NCI-H2196 treated with DMSO at 0.1 percent for 48 hours (cell line): ENCODE measurements at regions not wholly inside any gene's neighbourhood (a gene's known extent, or its start where the extent isn't known, plus 50 kb on each side); places are given as distances from the start of the nearest gene placed in this dataset.
"Not testable (repeated sequence)": the region's sequence is repeated elsewhere in the genome, so short reads cannot be mapped to it uniquely, and the experiment has no call there.

Source experiments
- DNase-seq: peaks from one replicate; lab custom pipeline; 2025; ENCODE audit not compliant: unreplicated experiment; lab: John Stamatoyannopoulos, UW

DNA sequence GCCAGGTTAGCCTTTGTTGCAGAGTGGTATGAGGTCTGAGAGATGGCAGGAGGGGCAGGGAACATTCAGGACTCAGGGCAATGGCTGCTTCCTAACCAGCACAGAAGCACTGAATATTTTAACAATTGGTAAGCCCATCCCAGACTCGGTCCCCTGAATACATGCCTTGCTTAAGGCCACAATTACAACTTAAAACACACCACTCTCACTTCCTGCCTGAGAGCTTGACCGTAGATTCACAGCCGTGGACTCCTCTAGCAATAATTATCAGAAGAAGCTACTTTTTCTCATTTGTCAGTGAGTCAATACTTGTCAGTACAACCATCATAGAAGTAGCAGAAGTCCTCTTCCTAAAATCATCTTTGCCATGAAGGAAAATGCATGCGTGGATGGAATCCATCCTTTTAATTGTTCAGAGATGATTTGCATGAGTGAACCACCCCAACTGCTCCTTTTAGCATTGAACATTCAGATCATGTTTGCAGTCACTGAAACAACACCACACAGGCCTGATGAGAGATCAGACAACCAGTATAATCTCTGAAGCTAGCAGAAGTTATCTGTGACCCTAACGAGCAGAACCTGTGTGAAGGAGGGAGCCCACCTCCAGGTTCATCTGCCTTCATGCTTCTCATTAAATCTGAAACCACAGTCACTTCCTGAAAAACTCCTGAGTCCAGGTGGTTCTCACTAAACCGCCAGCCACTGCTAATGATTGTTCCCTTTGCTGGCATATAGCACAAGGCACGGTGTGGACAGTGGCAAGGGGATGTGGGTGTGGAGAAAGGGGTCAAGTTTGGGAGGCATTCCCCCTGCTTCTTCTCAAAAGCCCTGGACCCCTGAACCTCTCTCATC, 333.9 kb upstream of the CNR1 start:
- no peak for DNase-seq

DNA sequence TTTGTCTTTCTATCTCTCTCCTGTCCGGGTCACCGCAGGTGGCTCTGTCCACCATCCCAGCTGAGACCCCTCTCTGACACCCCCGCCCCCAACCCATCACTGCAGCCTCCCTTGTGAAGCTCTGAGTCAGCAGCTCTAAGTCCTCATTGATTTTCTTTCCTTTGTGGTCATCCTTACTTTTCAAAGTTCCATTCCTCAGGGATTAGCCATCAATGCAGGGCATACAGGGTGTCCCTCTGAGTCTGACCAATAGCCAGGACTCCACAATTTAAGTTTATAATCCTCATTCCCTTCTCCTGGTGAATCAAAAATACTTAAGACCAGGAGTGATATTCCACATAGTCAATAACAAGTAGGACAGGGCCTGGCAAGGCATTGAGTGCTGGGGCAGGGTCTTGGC, 333.3 kb upstream of the CNR1 start:
- no peak for DNase-seq

DNA sequence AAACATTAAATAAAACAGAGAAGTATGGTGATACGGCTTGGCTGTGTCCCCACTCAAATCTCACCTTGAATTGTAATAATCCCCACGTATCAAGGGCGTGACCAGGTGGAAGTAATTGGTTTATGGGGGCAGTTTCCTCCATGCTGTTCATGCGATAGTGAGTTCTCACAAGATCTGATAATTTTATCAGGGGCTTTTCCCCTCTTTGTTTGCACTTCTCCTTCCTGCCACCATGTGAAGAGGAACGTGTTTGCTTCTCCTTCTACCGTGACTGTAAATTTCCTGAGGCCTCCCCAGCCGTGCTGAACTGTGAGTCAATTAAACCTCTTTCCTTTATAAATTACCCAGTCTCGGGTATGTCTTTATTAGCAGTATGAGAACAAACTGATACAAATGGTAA, 331.3 kb upstream of the CNR1 start:
- DNase-seq = not testable (repeated sequence)

DNA sequence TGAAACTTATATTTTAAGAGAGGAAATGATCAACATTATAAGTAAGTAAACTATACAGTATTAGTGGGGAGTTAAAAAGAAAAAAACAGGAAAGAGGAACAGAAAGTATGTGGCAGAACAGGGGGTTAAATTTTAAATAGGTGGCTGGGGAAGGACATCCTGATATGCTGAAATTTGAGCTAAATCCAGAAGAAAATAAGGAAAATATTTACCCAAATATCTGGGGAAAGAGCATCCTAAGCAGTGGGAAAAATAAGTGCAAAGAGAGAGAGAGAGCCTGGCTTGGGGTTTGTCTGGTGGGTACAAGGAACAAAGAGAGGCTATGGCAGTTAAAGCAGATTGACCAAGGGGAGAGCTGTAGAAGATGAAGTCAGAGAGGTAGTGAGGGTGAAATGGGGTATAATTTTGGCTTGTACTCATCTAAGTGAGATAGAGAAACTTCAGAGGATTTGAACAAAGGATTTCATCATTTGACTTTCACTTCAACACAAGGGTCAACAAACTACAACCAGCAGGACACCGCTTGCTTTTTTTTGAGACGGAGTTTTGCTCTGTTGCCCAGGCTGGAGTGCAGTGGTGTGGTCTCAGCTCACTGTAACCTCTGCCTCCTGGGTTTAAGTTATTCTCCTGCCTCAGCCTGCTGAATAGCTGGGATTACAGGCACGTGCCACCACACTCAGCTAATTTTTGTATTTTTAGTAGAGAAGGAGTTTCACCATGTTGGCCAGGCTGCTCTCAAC, 328.4 kb upstream of the CNR1 start:
- DNase-seq = no peak

DNA sequence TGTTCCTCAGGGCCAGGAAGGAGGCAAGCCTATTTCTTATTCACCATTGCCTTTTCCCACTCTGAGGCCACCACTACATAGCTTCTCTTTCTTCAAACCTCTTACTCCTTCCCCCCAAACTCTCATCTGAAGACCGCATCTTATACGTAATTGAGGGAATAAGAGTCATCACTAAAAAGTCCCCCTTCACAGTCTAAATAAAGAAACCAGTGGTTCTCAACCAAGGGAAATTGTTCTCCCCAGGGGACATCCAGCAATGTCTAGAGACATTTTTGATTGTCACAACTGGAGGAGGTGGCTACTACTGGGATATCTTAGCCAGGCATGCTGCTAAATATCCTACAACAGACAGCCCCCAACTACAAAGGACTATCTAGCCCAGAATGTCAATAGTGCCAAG, 327.6 kb upstream of the CNR1 start:
- no peak for DNase-seq

DNA sequence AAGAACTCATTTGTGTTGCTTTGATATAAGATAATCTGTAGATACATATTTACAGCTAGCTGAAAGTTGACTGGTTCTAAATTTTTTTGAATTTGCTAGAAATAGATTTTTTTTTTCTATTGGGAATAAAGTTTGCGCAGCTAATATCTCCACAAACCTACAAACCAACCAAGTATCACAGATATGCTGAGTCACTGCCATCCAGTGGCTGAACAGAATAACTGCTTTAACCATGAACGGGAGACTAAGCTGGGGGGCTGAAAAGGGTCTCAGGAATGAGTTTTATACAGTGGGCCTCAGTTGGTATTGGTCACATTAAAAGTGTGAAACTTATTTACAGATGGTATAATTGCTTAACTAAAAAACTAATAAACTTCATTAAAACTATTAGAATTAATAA, 326.7 kb upstream of the CNR1 start:
- DNase-seq = no peak

DNA sequence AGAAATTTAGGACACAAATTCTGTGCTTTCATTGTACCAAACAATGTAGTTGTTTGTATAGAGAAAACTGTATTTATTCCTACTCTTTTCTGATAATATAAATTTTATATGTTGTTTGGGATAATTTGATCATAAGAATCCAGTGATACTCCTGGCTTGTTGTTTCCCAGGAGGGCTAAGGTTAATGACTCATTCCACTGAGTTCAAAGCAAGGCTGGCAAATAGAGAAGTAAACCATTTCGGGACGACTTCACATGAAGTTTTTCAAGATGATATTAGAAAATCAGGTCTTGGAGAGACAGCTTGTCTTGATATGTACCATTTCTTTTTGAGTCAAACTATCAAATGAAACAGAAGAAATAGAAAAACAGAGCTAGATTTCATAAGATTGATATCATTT, 326.1 kb upstream of the CNR1 start:
- no peak for DNase-seq

DNA sequence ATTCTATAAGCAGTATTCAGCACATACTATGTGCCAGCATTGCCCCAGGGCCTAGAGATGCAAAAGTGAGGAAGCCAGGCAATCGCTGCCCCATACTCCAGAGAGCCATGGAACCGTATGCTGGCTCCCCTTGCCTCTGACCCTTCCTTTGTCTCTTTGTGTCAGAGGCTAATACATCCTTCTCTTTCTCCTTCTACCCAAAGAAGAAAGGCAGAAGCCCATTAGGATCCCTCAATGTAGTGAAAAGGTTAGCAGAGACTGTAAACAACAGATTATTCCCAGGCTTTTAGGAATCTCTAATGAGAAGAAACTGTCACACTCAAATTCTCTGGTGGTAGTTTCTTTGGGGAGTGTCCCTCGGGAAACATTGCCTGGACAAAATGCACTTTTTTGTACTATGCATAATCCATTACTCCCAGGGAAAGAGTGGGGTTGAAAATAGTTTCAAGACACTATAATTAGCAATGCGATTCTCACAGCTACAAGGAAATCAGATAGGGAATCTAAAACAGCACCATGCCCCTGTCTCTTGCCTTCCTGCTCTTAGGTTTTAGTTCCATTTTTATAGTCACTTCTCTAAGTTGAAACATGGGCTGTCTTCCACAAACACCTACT, 325.2 kb upstream of the CNR1 start:
- no peak for DNase-seq

DNA sequence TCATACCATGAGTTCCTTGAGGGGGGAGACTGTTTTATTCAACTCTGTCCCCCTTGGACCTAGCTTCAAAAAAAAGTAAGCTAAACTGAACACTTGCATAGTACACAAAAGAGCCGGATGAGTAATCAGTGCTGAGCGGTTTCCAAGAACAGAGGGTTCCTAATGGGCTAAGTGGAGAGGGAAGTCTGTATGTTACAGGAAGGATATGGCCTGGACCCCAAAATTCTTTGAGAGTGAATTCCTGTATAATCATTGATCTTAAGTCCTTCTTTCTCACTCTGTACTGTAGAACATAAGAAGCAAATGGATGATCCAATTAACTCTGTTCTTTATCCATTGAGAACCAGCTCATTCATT, 324.7 kb upstream of the CNR1 start:
- DNase-seq = no peak

DNA sequence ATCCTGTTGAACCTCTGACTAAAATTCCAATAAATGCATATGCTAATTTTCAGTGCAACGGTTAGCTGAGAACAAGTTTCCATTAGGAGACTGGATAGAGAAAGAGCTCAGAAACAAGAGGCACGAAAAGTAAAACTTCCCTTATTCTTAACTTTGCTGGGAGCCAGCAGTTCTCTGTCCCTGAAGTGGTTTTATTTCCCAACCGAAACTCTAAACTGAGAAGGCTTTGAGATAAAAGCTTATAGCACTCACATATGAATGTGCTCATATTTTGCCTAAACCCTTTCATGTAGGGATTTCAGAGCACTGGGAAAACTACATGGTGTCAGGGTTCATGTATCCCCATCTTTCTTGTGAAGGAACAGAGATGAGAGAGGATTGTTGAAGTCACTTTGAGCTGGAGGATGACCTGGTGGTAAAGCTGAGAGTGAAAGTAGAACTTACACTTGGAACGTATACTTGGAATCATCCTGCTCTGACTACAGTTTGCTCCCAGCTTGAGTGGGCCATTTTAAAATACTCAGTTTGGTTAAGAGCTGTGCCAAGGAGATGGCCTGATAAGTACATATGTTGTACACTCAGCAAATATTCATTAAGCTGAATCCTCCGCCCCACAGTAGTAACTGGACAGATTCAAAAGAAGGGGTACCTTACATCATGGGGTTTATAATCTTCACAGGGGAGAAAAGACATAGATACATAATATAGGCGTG, 324.2 kb upstream of the CNR1 start:
- no peak for DNase-seq

DNA sequence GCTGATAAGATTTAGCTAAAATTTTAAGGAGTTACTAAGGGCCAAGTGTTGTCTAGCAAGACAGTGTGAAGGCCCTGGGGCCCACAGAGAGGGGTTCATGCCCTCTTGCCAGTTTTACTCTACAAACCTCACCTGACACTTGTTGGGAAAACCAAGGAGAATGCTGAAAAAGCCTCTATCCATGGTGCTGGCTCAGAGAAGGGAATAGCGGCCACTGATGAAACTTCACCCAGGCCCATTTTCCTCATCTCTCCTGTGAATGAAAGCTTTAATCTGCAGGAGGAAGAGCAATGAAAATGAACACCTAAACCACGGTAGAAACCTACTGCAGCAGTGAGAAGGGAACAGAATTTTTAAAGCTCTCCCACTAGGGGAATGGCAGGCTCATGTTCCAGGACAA, 317.3 kb upstream of the CNR1 start:
- no peak for DNase-seq

DNA sequence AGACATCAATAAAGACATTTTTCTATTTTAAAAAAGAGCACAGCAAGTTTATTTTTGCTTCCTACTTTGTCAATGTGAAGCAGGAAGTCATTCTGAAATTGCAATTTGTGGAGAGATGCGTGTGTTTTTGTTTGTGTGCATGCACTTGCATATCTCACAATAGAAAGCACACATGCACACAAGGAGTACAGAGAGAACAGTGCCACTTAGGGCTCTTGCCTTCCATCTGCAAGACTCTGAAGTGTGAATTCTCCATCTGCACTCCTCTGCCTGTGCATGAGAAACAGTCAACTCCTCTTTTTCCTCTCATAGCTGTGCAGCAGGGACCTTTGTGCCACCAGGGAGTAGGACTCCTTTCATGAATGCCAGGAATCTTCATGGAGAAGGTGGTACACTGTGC, 316.3 kb upstream of the CNR1 start:
- no peak for DNase-seq

DNA sequence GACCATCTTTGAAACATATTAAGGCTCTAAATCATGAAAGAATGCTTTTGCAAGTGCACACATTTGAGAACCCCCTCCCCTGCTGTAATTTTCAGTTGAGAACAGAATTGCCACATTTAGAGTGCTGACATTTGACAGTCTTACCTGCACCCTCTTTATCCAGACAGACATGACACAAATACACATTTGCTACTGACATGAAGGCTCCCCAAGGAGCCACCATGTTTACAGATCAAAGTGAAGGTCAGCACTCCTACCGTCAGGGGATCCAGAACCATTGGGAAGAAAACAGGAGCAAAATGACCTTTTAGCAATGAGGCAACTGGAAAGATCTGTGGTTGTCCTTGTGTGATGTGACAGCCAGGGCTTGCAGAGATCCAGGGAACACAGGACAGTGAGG, 315.4 kb upstream of the CNR1 start:
- no peak for DNase-seq

DNA sequence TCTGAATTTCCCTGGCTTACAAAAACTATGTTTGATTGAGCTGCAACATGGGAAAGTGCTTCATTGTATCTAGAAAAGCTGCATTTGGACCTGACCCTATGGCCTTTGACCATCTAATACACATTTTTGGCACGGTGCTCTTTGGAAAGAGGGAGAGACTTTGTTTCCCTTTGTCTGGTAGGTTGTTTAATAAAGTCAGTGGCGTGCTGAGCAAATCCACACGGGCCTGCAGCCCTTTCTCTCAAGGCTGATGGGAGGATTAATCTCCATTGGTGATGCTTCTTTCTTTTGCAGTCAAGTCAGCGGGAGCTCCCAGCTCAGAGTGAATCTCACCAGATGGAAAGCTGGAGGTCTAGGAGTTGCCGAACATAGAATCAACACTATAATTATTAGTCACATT, 314.7 kb upstream of the CNR1 start:
- DNase-seq = no peak

DNA sequence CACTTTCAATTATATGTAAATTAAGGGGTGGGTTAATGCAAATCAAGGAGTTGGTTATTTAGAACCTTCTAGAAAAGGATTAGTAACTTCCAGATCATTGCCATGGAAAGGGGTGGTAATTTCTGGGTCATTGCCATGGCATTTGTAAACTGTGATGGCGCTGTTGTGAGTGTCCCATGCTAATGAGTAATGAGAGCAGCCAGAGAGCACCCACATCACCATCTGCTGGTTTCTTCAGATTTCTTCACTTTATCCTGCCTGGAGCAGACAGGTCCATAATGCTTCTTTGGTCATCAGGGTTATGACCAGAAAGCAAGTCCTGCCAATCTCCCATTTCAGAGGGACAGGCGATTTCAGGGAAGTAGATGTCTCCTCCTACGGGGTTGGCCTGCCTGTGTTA, 311.3 kb upstream of the CNR1 start:
- DNase-seq = no peak

DNA sequence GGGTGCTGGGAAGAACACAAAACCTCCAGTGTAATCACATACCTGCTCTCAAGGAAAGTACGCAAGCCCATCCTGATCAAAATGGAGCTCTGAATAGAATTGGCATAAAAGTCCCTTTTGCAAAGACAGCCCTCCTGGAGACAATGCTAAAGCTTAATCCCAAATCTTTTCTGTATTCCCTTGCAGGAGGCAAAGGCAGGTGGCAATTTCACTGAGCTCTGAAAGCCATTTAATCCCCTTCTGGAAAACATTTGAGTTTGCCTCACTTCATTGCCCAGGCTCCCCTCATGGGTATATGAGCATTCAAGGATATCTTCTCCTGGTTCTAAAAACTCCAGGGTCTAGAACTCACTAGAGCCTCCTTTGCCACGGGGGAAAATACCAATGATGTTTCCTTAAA, 310.2 kb upstream of the CNR1 start:
- DNase-seq = no peak

DNA sequence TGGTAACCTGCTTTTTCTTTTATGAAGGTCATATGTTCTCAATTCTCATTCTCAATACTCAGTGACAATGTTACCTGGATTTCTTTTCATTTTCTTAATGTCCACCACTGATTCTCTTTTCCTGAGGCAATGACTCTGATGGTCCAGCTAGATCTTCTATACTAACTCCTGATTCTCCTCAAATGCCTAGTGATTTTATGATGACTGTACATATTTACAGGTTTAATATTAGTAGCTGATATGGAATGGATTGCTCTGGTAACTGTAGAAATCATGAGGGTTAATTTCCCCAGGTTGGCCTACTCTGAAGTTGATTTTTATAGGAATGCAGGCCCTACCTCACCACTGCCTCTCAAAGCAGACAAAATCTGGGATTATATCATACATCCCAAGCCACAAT, 308.6 kb upstream of the CNR1 start:
- DNase-seq = no peak

DNA sequence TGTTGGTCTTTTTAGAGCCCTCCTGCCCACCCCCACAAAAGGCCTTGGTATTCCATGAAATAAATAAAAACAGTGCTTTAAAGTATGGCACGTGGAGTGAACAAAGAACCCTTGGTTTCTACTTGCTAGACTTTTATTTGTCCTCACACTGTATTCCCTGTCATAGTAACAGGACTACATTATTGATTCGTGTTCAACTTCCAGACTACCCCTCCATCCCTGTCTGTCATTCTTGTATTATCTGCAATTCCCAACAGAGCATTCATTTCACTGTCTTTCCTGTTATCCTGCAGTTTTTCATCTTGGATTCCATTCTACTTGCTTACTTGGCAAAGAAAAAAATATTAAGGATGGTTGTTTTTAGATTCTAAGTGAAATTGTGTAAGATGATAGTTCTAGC, 307.4 kb upstream of the CNR1 start:
- DNase-seq = no peak

DNA sequence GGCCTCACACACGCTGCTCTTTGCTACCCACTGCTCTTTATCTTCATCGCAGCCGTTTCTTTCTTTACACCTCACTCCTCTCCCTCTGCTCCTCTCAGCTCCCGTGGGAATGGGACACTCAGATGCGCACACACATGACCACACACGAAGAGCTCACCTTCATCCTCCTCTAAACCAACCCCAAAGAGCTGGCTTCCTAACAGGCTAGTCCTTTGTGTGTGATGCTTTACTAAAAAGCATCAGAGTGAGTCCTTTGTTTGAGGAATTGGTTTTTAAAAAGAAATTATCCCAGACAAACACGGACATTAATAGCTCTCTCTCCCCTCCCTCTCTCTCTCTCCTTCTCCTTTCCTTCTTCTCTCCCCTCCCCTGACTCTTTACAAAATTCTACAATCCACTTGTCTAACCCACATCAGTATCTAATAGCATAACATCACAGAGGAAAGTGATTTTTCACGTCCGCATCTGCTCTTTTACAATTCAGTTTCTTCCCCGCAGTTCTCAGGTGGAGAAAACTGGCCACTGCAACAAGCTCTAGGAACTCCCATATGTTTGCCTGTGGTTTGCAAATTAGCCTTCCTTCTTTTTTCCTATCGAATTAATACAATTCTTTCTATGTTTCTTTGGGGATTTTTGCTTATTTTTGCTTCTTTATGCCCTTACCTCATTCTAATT, 306.8 kb upstream of the CNR1 start:
- no peak for DNase-seq

DNA sequence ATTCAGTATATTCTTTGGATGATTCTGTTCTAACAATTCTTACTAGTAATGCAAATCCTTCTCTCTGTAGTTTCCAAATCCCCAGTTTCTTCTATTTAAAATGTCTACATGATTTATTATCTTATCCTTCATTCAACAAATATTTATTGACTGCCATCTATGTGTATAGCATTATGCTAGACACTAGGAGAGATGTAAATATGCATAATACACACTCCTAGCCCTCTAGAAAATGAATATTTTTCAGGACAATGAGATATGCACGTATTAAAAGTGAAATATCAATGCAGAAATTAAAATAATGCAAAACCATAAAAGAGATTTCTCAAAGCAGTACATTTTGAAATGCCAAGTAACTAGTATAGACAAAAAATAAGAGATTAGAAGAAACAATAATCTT, 293.5 kb upstream of the CNR1 start:
- no peak for DNase-seq

DNA sequence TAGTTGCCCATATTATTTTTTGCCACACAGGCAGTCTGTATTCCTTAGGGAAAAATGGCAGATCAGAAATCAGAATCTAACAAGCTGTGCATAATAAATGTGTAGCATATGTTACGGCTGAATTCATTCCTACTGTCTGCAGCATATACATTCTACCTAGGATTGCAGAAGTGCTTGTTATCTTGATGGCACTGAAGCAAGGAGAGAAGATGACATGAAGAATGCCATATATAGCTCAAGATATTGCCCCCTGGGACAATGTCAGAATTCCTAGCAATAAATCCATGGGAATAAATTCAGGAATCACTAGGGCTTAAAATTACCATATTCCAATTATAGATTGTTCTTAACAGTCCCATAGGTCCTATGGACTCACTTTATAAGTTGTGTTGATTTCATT, 293.0 kb upstream of the CNR1 start:
- no peak for DNase-seq
